GM21367 (cell line): ENCODE measurements at regions not wholly inside any gene's neighbourhood (a gene's known extent, or its start where the extent isn't known, plus 50 kb on each side); places are given as distances from the start of the nearest gene placed in this dataset.

ENCODE experiments used
- ATAC-seq: cut with Tn5 transposase; IDR thresholded peaks from one replicate; pipeline ENCODE4 v1.9.1; 2021; ENCODE audit not compliant: unreplicated experiment

DNA sequence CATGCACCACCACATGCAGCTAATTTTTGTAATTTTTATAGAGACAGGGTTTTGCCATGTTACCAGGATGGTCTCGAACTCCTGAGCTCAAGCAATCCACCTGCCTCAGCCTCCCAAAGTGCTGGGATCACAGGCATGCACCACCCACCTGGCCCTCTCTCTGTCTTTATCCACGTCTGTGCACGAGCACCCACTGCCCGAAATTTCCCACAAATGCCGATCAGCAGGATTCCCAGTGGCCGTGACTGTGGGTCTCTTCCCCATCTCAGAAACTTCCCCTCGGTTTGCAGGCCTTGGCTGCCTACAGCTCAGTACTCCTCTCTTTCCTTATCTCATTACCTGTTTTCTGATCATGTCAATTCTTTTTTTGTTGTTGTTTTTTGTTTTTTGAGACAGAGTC lies 217.3 kb downstream of the TTC32 start:
- no peak for ATAC-seq

DNA sequence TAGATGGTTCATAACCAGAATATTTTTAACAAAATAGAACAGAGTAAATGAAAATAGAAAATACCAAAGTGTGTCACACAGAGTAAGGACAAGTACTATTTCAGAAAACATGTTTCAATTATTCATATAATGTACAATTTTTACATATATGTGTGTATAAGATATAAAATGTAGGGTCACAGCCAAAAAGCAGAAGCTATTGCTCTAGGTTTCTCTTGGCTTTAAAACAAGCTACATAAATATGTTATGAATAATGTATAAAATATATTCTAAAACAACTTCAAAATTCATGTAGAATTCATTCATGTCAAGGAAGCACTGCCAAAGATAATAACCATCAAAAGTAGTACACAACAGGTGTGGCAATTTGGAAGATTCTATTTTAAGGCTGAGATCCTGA lies 218.2 kb downstream of the TTC32 start:
- ATAC-seq: no peak

- no peak for ATAC-seq
Measured at GRCh38 chr2:19682493-19682892, 219.3 kb downstream of the TTC32 start.

GRCh38 chr2:19677825-19678518 lies 223.8 kb downstream of the TTC32 start:
- no peak for ATAC-seq

DNA sequence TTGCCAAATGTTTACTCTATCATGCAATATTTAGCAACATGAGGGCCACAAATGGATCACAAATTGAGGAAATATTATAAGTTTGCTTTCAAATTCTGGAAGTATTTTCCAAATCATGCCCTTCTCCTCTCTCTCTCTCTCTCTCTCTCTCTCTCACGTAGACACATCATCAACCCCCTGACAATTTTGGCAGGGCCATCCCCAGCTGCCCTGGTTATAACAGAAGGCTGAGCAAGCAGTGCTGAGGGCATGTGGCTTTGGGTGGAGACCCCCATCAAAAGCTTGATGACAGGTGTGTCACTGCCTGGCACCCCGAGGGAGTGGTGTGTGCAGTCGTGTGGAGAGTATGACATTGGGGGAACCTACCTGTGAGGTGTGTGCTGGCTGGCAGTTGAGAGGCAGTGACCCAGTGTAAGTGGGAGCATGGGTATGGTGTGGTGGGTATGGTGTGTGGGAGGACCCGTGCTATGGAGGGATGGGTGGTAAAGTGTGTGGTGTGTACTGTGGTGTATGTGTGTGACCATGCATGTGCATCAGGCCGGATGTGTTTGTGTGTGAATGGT lies 224.5 kb downstream of the TTC32 start:
- ATAC-seq: no peak

- ATAC-seq: no peak
Measured at GRCh38 chr2:19676770-19677169, 225.0 kb downstream of the TTC32 start.

- ATAC-seq: no peak
Measured at GRCh38 chr2:19675856-19676460, 225.8 kb downstream of the TTC32 start.

GRCh38 chr2:19675003-19675629 lies 226.7 kb downstream of the TTC32 start:
- ATAC-seq: no peak

- no peak for ATAC-seq
Measured at GRCh38 chr2:19674051-19675002, 227.5 kb downstream of the TTC32 start.

DNA sequence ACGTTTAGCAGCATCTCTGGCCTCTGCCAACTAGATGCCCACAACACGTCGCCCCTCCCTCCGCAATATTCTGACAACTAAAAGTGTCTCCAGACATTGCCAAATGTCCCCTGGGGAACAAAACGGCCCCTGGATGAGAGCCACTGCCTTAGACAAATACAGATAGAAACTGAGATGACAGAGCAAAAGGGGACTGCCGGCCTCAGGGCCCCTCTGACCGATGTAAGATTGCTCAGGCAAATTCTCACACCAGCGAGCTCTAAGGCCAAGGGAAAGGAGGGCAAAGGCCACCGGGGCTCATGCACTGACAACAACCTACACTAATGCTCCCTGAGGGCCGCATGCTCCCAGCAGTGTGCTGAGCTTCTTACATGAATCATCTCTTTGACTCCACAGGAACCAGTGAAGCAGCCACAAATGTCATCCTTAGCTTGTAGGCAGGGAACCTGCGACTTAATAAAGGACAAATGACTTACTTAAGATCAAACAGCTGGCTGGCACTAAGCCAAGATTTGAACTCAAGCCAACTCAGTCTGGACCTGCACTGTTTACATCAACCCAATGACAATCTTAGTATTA lies 228.5 kb downstream of the TTC32 start:
- ATAC-seq: no peak

GRCh38 chr2:19671916-19672315 lies 229.9 kb downstream of the TTC32 start:
- no peak for ATAC-seq

DNA sequence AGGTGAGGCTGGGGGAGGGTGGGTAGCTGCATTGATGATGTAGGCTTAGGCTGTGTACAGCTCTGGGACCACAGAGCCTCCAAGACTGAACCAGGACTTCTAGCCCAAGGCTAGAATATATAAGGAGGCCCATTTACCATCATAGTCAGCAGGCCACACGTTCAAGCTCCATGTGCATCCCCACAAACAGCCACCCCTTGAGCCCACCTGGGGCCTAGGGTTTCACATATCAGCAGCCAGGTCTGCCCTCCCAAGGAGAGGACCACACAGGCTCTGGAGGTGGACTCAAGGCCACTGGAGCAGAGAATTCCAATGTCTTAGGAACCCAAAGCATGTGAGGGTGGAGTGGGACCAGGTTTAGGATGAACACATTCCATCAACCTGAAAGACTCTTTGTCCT lies 230.5 kb downstream of the TTC32 start:
- ATAC-seq: no peak

DNA sequence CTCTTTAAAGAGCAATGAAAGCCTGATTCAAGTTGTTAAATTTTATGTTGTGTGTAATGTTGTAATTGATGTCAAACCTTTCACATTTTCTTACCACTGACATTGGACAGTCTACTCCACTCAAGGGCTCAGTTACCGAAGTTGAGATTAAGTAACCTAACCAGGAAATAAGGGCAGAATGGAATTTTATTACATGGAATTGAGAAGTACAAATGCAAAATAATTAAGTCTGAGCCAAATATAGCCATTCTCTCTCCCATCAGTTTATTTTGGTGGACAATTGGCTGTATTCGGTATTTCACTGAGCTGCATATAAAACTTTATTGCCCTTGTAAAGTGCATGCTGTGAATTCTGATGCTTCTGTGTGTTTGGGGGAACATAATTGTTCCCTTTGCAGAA lies 231.5 kb downstream of the TTC32 start:
- ATAC-seq: no peak

- no peak for ATAC-seq
Measured at GRCh38 chr2:19669559-19669958, 232.2 kb downstream of the TTC32 start.

DNA sequence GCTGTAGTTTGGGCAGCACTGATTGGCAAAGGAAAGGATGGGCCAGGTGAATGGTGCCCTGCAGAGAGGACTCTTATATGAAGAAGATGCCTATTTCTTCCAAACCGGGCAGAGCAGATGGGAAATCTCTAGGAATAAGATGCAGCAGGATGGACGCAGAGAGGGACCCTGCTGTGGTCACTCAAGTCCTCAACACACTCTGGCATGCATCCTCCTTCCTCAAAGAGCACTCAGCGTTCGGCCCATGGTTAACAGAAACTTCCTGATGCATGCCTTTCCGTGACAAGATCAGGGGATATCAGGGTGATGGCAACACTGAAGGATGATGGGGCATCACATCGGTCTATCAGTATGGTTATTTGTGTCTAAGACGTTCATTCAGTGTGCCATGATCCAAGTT lies 232.7 kb downstream of the TTC32 start:
- no peak for ATAC-seq

- no peak for ATAC-seq
Measured at GRCh38 chr2:19667536-19667949, 234.2 kb downstream of the TTC32 start.

DNA sequence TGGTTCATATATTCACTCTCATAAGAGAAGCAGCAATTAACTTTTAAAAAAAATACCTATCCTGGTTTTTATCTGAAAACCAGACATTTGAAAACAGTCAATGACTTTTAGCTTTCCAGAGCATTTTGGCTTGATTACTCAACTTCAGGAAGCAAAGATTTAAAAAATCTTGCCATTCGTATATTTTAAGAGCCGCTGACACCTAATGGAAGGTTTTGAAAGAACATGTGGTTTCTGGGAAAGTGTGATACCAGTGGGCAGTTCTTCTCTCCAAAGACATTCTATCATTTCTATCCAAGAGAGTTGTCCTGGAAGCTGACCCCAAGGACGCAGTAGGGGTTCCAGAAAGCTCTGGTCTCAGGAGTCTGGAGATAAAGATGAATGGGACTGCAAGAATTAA lies 234.7 kb downstream of the TTC32 start:
- ATAC-seq: no peak

GRCh38 chr2:19664646-19665045 lies 237.1 kb downstream of the TTC32 start:
- ATAC-seq: no peak

GRCh38 chr2:19659024-19659792 lies 242.6 kb downstream of the TTC32 start:
- ATAC-seq: no peak

- no peak for ATAC-seq
Measured at GRCh38 chr2:19656011-19656410, 245.8 kb downstream of the TTC32 start.
